Panc1 (cell line): ENCODE measurements at regions not wholly inside any gene's neighbourhood (a gene's known extent, or its start where the extent isn't known, plus 50 kb on each side); places are given as distances from the start of the nearest gene placed in this dataset.

ENCODE experiments used
- ATAC-seq: fragments of 200-7000 bp; cut with Tn5 transposase; 2 replicates; pipeline ENCODE4 v1.9.1; 2020; ENCODE audit warnings: mild to moderate bottlenecking, moderate library complexity
- BruUV-seq: library from RNA; stranded (reverse); fragments of 400-500 nt; replicated peaks from 2 replicates; lab custom pipeline; 2021; lab: Mats Ljungman, UMichigan
- CTCF ChIA-PET: fragments of 300-600 bp; sonication (Branson Sonifier 250); formaldehyde crosslinking; loops from one replicate; lab custom pipeline; 2022; ENCODE audit warnings: antibody characterized with exemption; lab: Charles Lee
- POLR2A ChIA-PET: fragments of 300-600 bp; sonication (Branson Sonifier 250); formaldehyde crosslinking; loops from one replicate; lab custom pipeline; 2022; ENCODE audit warnings: antibody characterized with exemption; lab: Charles Lee
- DNase-seq: peaks from one replicate; pipeline ENCODE4 v3.0.0-alpha.2; 2010; ENCODE audit warnings: low read depth, low spot score
- H3K27ac ChIP-seq: 2 replicates; pipeline ENCODE4 v1.5.1; 2011; ENCODE audit warnings: mild to moderate bottlenecking, low read length, inconsistent platforms
- H3K27me3 ChIP-seq: fragments of 200-500 bp; sonication (Bioruptor generic); 2 replicates; pipeline ENCODE4 v1.6.0; 2014; ENCODE audit warnings: low read length, inconsistent platforms; ENCODE audit not compliant: control insufficient read depth, insufficient read depth
- H3K36me3 ChIP-seq: fragments of 200-500 bp; sonication (Bioruptor generic); 2 replicates; pipeline ENCODE4 v1.5.1; 2014; ENCODE audit warnings: inconsistent platforms, mild to moderate bottlenecking, low read length, moderate library complexity; ENCODE audit not compliant: control insufficient read depth, insufficient read depth
- H3K4me1 ChIP-seq: 2 replicates; pipeline ENCODE4 v1.5.1; 2011; ENCODE audit warnings: inconsistent platforms, mild to moderate bottlenecking, low read length, moderate library complexity; ENCODE audit not compliant: control insufficient read depth, insufficient read depth
- H3K4me3 ChIP-seq, 2 experiments: 2 replicates each; pipeline ENCODE4 v1.5.1; 2011 to 2012; ENCODE audit warnings: low read depth in 2 of 2, low read length in 2 of 2, mild to moderate bottlenecking in 2 of 2, inconsistent platforms in 1 of 2, moderate library complexity in 1 of 2
- H3K9me3 ChIP-seq: fragments of 200-500 bp; sonication (Bioruptor generic); 2 replicates; pipeline ENCODE4 v1.5.1; 2014; ENCODE audit warnings: low read depth, mild to moderate bottlenecking, inconsistent platforms, low read length, moderate library complexity; ENCODE audit not compliant: control insufficient read depth, insufficient read depth
- POLR2AphosphoS5 ChIP-seq: IDR thresholded peaks from 2 replicates; pipeline ENCODE4 v1.6.1; 2012; ENCODE audit warnings: mild to moderate bottlenecking, low read depth, low read length, moderate library complexity
- REST ChIP-seq, 2 experiments: IDR thresholded peaks; 2 replicates each; pipeline ENCODE4 v1.6.1; 2011 to 2012; ENCODE audit warnings: low read depth in 2 of 2, control low read depth in 1 of 2, low read length in 1 of 2, mild to moderate bottlenecking in 1 of 2, moderate library complexity in 1 of 2; ENCODE audit not compliant: insufficient read depth in 1 of 2
- SIN3A ChIP-seq: IDR thresholded peaks from 2 replicates; pipeline ENCODE4 v1.6.1; 2012; ENCODE audit warnings: low read depth, mild to moderate bottlenecking, low read length, moderate library complexity, borderline replicate concordance; ENCODE audit not compliant: insufficient read depth
- TCF7L2 ChIP-seq: IDR thresholded peaks from 2 replicates; pipeline ENCODE4 v1.6.1; 2011; ENCODE audit warnings: mild to moderate bottlenecking, low read depth, low read length, inconsistent platforms
- in situ Hi-C: cut with HindIII; loops from 2 replicates; pipeline ENCODE4 v1.10.0; 2016; ENCODE audit warnings: low sequenced_read_pairs, low pct_unique_long_range_greater_than_20kb
- intact Hi-C: fragments of 100-400 bp; cut with micrococcal nuclease; formaldehyde crosslinking; loops from one replicate; pipeline ENCODE4 v1.10.0; 2022; ENCODE audit not compliant: unreplicated experiment
- TF ChIP-seq, protein P1 (sequence below): fragments of 450-650 bp; IDR thresholded peaks from 2 replicates; pipeline ENCODE4 v1.5.1; 2017; ENCODE audit warnings: mild to moderate bottlenecking

- peaks cover 4% of the 10 kb centered on the region; the same call in 1 of the 2 replicates for H3K27me3 ChIP-seq
- POLR2A ChIA-PET: no interaction called here
- H3K27ac ChIP-seq: no peak overlapping the region
- no peak for ATAC-seq
- TF ChIP-seq SIN3A: no peak
- TF ChIP-seq, protein P1, sequence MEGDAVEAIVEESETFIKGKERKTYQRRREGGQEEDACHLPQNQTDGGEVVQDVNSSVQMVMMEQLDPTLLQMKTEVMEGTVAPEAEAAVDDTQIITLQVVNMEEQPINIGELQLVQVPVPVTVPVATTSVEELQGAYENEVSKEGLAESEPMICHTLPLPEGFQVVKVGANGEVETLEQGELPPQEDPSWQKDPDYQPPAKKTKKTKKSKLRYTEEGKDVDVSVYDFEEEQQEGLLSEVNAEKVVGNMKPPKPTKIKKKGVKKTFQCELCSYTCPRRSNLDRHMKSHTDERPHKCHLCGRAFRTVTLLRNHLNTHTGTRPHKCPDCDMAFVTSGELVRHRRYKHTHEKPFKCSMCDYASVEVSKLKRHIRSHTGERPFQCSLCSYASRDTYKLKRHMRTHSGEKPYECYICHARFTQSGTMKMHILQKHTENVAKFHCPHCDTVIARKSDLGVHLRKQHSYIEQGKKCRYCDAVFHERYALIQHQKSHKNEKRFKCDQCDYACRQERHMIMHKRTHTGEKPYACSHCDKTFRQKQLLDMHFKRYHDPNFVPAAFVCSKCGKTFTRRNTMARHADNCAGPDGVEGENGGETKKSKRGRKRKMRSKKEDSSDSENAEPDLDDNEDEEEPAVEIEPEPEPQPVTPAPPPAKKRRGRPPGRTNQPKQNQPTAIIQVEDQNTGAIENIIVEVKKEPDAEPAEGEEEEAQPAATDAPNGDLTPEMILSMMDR: no peak
- intact Hi-C loops: no loop called here
- H3K4me3 ChIP-seq: no peak overlapping the region
- in situ Hi-C loops: no loop called here
- CTCF ChIA-PET: no interaction called here
- no TSS peak for BruUV-seq
- DNase-seq: no peak
- no peaks in the 10 kb centered on the region for H3K36me3 ChIP-seq
- H3K9me3 ChIP-seq: no peaks in the 10 kb centered on the region
- no peaks in the 10 kb centered on the region for H3K4me1 ChIP-seq
Observed at GRCh38 chr2:224133387-224133786, 94.3 kb upstream of the SERPINE2 start.

GRCh38 chr2:224127871-224128501, 88.9 kb upstream of the SERPINE2 start:
- ATAC-seq: no peak
- CTCF ChIA-PET: no interaction called here

More at GRCh38 chr2:224127871-224128501, 88.9 kb upstream of the SERPINE2 start:
- Histone ChIP-seq H3K4me3 (no peak overlapping the region), H3K9me3 (no peaks in the 10 kb centered on the region), H3K4me1 (no peaks in the 10 kb centered on the region), H3K27ac (no peak overlapping the region), H3K27me3 (peaks cover 3% of the 10 kb centered on the region; the same call in 1 of the 2 replicates), H3K36me3 (no peaks in the 10 kb centered on the region)
- no peak for DNase-seq
- in situ Hi-C loops: no loop called here
- POLR2A ChIA-PET: no interaction called here
- intact Hi-C loops: no loop called here
- no TSS peak for BruUV-seq
- TF ChIP-seq, protein P1: no peak
- no peak for TF ChIP-seq POLR2AphosphoS5
- no peak for TF ChIP-seq REST (IDR thresholded peaks at IDR 0.05; ENCODE audit: insufficient read depth in 1 of 2, low read depth in 2 of 2, low read length in 1 of 2)
- TF ChIP-seq SIN3A: no peak
- no peak for TF ChIP-seq TCF7L2
